Sigmoid colon (tissue), 4 donors: ENCODE measurements at regions not wholly inside any gene's neighbourhood (a gene's known extent, or its start where the extent isn't known, plus 50 kb on each side); places are given as distances from the start of the nearest gene placed in this dataset.

Experiments used
- CTCF ChIP-seq, 4 experiments: fragments of 450-650 bp in 3 of 4; fragments of 200-600 bp in 1 of 4; IDR thresholded peaks; one replicate each; pipeline ENCODE4 v1.5.1; 2016 to 2019; ENCODE audit warnings: antibody characterized with exemption in 4 of 4, mild to moderate bottlenecking in 3 of 4, moderate library complexity in 2 of 4
- POLR2AphosphoS5 ChIP-seq, 4 donors: sonication (generic); formaldehyde crosslinking; IDR thresholded peaks; one replicate each; pipeline ENCODE4 v1.6.1; 2017; ENCODE audit warnings: antibody characterized with exemption in 4 of 4

GRCh38 chr9:86557918-86558317 is 203.7 kb upstream of the TUT7 start:
- no peak for TF ChIP-seq CTCF (IDR thresholded peaks at IDR 0.05)
- TF ChIP-seq POLR2AphosphoS5 (IDR thresholded peaks at IDR 0.05), result no peak
